ENCODE measurements at regions not wholly inside any gene's neighbourhood (a gene's known extent, or its start where the extent isn't known, plus 50 kb on each side); places are given as distances from the start of the nearest gene placed in this dataset.
"Not testable (repeated sequence)": the region's sequence is repeated elsewhere in the genome, so short reads cannot be mapped to it uniquely, and the experiment has no call there.

DNA sequence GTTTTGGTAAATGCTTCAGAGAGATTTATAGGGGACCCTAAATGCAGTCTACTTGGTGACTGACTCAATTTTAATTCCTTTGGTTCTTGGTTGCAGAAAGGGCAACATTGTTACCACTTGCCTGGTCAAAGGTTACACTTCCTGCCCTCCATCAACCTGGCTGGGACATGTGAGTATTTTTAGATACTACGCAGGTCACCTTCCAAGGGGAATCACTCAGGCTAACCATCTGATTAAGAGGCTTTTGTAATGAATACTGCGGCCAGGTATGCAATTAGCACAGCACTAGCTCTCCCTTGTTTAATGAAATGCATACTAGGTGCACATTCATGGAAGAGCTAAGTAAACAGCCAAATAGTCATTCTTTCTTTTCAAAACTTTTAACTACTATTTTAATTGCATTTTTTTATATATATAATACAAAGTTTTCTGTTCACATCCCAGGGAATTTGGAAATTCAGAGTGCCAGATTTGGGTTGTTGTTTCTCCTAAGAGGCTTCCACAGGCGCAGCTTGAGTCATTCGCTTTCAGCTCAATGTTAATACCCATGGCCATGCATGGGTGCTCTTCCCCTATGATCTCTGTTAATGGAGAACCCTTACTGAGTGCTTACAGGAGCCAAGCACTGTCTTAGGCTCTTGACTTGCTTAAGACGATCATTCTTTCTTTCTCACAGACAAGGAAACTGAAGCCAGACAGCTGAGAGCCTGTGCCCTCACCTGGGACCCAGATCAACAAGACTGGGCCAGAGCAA is 152.2 kb downstream of the MTX2 start:
- CTCF ChIA-PET: interaction anchor here (1.0 to 1.7 kb wide), 2 partner anchors 31 to 34 kb away, joined by 3 to 6 read pairs; no protein-coding TSS in a partner anchor
- H3K4me3 ChIP-seq (ENCODE audit: low read depth, low read length): no peak overlapping the region
- TF ChIP-seq, protein P1, sequence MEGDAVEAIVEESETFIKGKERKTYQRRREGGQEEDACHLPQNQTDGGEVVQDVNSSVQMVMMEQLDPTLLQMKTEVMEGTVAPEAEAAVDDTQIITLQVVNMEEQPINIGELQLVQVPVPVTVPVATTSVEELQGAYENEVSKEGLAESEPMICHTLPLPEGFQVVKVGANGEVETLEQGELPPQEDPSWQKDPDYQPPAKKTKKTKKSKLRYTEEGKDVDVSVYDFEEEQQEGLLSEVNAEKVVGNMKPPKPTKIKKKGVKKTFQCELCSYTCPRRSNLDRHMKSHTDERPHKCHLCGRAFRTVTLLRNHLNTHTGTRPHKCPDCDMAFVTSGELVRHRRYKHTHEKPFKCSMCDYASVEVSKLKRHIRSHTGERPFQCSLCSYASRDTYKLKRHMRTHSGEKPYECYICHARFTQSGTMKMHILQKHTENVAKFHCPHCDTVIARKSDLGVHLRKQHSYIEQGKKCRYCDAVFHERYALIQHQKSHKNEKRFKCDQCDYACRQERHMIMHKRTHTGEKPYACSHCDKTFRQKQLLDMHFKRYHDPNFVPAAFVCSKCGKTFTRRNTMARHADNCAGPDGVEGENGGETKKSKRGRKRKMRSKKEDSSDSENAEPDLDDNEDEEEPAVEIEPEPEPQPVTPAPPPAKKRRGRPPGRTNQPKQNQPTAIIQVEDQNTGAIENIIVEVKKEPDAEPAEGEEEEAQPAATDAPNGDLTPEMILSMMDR (IDR thresholded peaks at IDR 0.05; ENCODE audit: insufficient read depth, low read length, missing control alignments): no peak
- DNase-seq (ENCODE audit: low read depth, low spot score): no peak
- POLR2A ChIA-PET: no interaction called here

DNA sequence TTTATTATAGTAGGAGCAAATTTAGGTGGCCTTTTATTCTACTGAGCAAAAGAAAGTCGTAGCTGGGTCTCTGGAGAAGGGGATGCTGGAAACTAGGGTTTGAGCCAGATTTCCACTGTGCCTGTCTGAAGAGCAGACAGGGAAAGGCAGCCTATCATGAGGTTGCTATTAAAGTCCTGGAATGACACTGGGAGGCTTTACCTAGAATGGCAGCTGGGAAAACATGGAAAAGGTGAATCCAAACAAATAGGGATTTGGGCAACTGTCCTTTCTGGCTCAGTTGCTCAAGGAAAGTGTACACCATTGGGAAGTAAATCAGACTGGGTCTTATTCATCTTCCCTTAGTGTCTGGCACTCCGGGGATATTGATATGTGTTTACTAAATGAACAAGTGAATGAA is 154.6 kb downstream of the MTX2 start:
- ChIA-PET POLR2A (no interaction called here), CTCF (interaction anchor here (1.2 to 3.7 kb wide), 2 partner anchors 31 to 283 kb away, joined by 3 to 11 read pairs; no protein-coding TSS in a partner anchor)
- DNase-seq (ENCODE audit: low read depth, low spot score): no peak
- TF ChIP-seq, protein P1 (IDR thresholded peaks at IDR 0.05; ENCODE audit: insufficient read depth, low read length, missing control alignments): no peak
- no peak overlapping the region for H3K4me3 ChIP-seq (ENCODE audit: low read depth, low read length)

DNA sequence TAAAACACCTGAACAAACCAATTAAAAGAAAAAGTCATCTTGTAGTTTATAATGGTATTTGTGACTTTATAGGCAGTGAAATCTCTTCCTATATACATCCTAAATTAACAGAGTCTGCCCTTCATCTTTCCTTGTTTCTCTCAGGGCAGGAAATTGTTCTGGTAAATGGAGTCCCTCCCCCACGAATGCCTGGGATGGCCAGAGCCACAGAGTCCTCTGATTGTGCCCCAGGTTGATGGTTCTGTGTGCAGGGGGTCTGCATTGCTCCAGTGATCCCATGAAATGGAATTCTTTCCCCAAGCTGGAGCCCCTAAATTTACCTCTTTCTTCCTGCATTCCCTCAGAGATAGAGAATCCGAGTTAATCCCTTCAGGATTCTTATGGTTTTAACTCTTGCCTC is 155.5 kb downstream of the MTX2 start:
- TF ChIP-seq, protein P1 (IDR thresholded peaks at IDR 0.05; ENCODE audit: insufficient read depth, low read length, missing control alignments): no peak
- ChIA-PET POLR2A (no interaction called here), CTCF (interaction anchor here (0.8 to 3.7 kb wide), 2 partner anchors 26 to 30 kb away, joined by 3 to 11 read pairs; no protein-coding TSS in a partner anchor)
- no peak overlapping the region for H3K4me3 ChIP-seq (ENCODE audit: low read depth, low read length)
- DNase-seq (ENCODE audit: low read depth, low spot score): no peak

DNA sequence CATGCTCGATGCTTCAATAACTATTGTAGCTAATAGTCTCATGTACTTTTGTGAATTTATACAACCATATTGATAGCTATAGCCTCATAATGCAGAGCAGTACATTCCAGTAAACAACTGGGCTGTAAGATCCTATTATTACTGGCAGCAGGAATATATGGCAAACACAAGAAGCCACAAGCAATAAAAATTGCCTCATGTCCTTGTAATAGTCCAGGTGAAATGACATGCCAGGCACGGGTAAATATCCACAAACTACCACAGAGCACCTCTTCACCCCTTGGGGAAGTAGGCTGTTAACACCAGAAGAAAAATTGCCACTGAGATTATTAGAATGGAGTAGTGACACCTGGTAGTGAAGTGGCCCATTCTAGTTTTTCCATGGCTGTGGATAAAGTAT is 158.3 kb downstream of the MTX2 start:
- CTCF ChIA-PET: no interaction called here
- DNase-seq (ENCODE audit: low read depth, low spot score): no peak
- POLR2A ChIA-PET: no interaction called here
- TF ChIP-seq, protein P1 (IDR thresholded peaks at IDR 0.05; ENCODE audit: insufficient read depth, low read length, missing control alignments): no peak
- no peak overlapping the region for H3K4me3 ChIP-seq (ENCODE audit: low read depth, low read length)

DNA sequence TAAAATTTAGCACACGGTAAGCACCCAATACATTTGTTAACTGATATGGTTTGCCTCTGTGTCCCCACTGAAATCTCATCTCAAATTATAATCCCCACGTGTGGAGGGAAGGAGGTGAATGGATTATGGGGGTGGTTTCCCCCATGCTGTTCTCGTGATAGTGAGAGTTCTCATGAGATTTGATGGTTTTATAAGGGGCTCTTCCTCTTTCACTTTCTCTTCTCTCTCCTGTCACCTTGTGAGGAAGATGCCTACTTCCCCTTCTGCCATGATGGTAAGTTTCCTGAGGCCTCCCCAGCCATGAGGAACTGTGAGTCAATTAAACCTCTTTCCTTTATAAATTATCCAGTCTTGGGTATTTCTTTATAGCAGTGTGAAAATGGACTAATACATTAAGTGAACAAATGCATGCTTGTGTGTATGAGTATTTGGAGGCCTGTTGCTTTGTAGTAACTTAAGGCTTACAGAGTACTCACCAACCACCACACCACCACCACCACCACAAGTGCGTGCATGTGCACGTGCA is 159.8 kb downstream of the MTX2 start:
- POLR2A ChIA-PET; DNase-seq (ENCODE audit: low read depth, low spot score); CTCF ChIA-PET; H3K4me3 ChIP-seq (ENCODE audit: low read depth, low read length): not testable (repeated sequence)

DNA sequence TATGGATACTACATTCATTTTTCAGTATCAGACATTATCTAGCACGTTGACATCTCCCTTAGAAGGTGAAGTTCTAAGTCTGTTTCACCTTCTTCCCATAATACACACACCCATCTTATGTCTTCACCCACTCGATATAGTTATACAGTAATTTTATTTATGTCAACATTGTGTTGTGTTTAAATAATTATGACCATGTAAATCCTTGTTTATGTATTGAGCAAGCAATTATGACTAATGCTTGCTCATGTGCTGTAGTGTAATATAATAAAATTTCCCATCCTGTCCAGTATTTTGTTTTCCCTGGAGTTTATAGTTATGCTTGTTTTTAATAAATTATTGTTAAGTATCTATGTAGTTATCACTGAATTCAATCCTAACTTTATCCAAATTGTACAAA is 163.2 kb downstream of the MTX2 start:
- ChIA-PET POLR2A (no interaction called here), CTCF (interaction anchor here (1.2 kb wide), 1 partner anchor 122 kb away, joined by 4 read pairs; no protein-coding TSS in a partner anchor)
- TF ChIP-seq, protein P1 (IDR thresholded peaks at IDR 0.05; ENCODE audit: insufficient read depth, low read length, missing control alignments): no peak
- H3K4me3 ChIP-seq (ENCODE audit: low read depth, low read length): no peak overlapping the region
- DNase-seq (ENCODE audit: low read depth, low spot score): no peak

Data from AG04449 (cell line).